22Rv1 (cell line): ENCODE measurements at regions not wholly inside any gene's neighbourhood (a gene's known extent, or its start where the extent isn't known, plus 50 kb on each side); places are given as distances from the start of the nearest gene placed in this dataset.

Source experiments
- H3K27ac ChIP-seq: fragments of 450-650 bp; 2 replicates; pipeline ENCODE4 v1.5.1; 2017
- ZFX ChIP-seq: fragments of 450-650 bp; IDR thresholded peaks from 2 replicates; pipeline ENCODE4 v1.6.1; 2017; ENCODE audit warnings: antibody characterized with exemption, borderline replicate concordance
- TF ChIP-seq, protein P1 (sequence below): fragments of 450-650 bp; IDR thresholded peaks from 2 replicates; pipeline ENCODE4 v1.5.1; 2017; ENCODE audit warnings: mild to moderate bottlenecking

DNA sequence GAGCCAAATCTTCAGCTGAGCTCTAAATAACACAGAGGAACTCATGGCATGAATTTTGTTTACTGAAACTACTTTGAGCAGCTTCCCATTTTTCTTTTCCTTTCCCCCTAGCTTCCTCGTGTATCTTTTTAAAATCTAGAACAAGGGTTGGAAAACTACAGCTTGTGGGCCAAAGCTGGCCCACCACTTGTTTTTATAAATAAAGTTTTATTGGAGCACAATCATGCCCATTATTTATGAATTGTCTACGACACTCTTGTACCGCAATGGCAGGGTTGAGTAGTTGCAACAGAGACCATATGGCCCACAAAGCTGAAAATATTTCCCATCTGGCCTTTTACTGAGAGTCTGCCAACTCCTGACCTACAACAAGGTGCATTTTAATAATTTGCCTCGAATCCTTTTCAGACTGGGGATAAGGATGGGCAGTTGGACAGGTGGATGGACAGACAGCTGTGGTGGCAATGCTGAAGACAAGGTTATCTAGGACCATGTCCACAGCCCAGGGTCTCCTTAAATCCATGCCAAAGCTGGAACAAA is 87.7 kb downstream of the RMI2 start:
- no peak for TF ChIP-seq ZFX
- TF ChIP-seq, protein P1, sequence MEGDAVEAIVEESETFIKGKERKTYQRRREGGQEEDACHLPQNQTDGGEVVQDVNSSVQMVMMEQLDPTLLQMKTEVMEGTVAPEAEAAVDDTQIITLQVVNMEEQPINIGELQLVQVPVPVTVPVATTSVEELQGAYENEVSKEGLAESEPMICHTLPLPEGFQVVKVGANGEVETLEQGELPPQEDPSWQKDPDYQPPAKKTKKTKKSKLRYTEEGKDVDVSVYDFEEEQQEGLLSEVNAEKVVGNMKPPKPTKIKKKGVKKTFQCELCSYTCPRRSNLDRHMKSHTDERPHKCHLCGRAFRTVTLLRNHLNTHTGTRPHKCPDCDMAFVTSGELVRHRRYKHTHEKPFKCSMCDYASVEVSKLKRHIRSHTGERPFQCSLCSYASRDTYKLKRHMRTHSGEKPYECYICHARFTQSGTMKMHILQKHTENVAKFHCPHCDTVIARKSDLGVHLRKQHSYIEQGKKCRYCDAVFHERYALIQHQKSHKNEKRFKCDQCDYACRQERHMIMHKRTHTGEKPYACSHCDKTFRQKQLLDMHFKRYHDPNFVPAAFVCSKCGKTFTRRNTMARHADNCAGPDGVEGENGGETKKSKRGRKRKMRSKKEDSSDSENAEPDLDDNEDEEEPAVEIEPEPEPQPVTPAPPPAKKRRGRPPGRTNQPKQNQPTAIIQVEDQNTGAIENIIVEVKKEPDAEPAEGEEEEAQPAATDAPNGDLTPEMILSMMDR, result no peak
- no peak overlapping the region for H3K27ac ChIP-seq

DNA sequence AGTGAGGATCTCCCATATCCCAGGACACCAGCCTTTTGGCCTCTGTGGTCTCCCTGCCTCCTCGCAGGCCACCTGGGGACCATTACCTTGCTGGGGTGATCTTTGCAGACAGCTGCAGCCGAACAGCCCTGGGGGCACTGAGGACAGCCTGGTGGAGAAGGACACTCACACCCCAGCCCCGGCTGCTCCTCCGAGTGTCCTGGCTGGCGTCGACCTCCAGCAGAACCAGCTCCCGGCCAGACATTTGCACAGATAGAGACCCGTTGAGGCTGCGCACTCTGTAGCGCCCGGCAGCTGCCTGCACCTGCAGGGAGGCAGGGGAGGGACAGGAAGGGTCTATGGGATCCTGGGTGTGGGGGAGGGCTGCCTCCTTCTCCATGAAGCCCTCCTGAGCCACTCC is 90.3 kb downstream of the RMI2 start:
- no peak overlapping the region for H3K27ac ChIP-seq
- no peak for TF ChIP-seq ZFX
- TF ChIP-seq, protein P1, result no peak

DNA sequence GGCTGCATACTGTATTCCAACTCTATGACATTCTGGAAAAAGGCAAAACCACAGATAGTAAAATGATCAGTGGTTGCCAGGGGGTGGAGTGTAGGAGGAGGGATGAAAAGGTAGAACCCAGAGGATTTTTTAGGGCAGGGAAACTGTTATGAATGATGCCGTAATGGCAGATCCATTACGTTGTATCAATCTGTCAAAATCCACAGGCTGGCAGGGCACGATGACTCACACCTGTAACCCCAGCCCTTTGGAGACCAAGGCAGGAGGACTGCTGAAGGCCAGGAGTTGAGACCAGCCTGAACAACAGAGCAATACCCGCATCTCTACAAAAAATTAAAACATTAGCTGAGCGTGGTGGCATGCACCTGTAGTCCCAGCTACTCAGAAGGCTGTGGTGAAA is 91.8 kb downstream of the RMI2 start:
- no peak overlapping the region for H3K27ac ChIP-seq
- TF ChIP-seq ZFX, result no peak
- TF ChIP-seq, protein P1, result no peak

DNA sequence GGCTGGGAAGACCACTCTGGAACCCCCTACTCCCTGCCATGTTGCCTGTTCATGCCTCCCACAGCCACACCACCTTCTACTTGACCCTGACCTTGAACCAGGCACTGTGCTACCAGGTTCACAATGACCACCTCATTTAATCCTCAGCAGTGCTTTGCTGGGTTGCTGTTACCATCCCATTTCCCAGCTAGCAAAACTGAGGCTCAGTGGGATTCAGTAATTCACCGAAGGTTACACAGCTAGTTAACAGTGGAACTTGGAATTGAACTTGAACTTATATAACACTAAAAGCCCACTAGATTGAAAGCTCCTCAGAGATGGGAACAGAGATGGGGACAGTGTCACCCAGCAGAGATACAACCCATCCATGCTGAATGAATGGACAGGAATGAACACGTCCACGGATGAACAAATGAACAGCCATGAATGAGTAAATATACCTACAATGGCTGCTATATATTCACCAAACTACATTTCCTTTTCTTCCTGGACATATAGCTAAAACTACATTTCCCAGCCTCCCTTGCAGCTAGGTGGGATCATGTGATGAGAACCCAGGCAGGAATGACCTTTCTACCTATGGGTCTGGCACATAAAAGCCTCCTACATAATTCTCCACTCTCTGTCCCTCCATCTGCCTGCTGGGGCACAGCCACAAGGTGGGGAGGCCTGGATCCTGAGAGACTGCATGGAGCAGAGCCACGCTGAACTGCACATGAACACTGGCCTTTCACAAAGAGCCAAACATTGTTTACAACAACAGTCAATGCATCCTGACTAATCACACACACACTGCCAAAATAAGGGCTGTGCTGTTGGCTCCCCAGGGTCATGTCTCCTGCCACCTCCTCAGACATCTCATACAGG is 94.8 kb downstream of the RMI2 start:
- TF ChIP-seq, protein P1, result no peak
- TF ChIP-seq ZFX, result no peak
- H3K27ac ChIP-seq, result no peak overlapping the region

DNA sequence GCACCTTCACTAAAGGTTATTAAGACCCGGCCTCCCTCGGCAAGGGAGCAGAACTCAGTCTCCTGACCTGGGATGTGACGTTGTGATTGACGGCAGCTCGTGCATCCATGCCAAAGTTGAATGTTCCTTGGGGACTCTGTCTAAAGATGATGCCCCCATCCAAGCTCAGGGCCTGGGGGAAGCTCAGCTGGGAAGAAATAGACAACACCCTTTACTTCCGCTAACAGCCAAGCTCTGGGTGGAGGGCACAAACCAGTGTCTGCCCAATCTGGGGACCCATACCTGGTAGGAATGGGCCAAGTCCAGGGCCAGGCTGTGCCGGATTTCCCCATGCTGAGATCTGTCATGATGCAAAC is 95.4 kb downstream of the RMI2 start:
- no peak overlapping the region for H3K27ac ChIP-seq
- no peak for TF ChIP-seq ZFX
- TF ChIP-seq, protein P1, result no peak

DNA sequence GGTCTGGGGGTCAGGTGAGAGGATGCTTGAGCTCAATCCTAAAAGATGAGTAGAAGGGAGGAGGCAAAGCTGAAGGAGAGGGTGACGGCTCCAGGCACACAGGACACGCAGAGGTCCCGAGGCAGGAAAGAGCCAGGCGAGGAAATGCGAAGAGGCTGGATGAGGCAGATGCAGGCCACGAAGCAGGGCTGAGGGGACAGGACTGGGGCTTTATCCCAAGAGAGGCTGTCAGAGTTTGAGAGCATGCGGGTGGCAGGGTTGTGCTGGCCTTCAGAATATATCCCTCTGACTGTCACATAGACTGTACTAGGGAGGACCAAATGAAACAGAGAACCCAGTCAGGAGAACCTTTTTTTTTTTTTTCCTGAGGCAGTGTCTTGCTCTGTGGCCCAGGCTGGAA is 100.2 kb downstream of the RMI2 start:
- TF ChIP-seq ZFX, result no peak
- TF ChIP-seq, protein P1, result no peak

DNA sequence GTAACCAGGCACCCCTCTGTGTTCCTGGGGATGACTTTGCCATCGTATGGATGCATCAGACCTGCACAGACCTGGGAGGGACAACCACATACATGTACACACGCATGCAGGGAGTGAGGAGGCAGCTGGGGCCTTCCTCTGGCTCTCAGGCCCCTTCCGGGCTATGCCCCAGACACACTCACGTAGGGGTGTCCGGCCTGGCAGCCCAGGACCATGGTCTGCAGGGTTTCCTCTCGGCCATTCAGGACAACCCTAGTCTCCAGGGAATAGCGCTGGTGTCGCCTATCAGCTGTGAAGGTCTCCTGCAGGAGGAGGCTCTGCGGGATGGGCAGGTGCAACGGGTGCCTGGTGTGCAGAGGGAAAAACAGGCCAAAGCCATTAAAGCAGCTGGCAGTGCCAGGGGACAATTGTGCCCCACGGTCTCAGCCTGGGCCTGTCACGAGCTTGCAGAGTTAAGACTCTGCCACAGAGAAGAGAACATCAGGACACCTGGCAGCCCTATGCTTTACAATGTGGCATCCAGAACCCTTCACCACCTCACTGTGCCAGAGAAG is 101.4 kb downstream of the RMI2 start:
- TF ChIP-seq ZFX, result no peak
- TF ChIP-seq, protein P1, result no peak
- H3K27ac ChIP-seq, result no peak overlapping the region

More for the DNA sequence above, 100.2 kb downstream of the RMI2 start:
- no peak overlapping the region for H3K27ac ChIP-seq
